ENCODE measurements at regions not wholly inside any gene's neighbourhood (a gene's known extent, or its start where the extent isn't known, plus 50 kb on each side); places are given as distances from the start of the nearest gene placed in this dataset.

- no peak for TF ChIP-seq EZH2phosphoT487 (IDR thresholded peaks at IDR 0.05; ENCODE audit: borderline replicate concordance, low read length)
- no peak for TF ChIP-seq CTCF (IDR thresholded peaks at IDR 0.05; ENCODE audit: low read depth, low read length, poor library complexity, severe bottlenecking)
- H3F3A ChIP-seq (ENCODE audit: control insufficient read depth, insufficient read depth), result no peaks in the 10 kb centered on the region
- no peaks in the 10 kb centered on the region for H3K27me3 ChIP-seq (ENCODE audit: control insufficient read depth, low read length)
- no peaks in the 10 kb centered on the region for H3K4me1 ChIP-seq (ENCODE audit: control insufficient read depth, low read length)
- no peak overlapping the region for H3K4me2 ChIP-seq (ENCODE audit: low read length)
- no peaks in the 10 kb centered on the region for H3K79me2 ChIP-seq (ENCODE audit: control insufficient read depth, low read length)
- no peak overlapping the region for H3K4me3 ChIP-seq (ENCODE audit: low read length)
- no peaks in the 10 kb centered on the region for H4K20me1 ChIP-seq (ENCODE audit: control insufficient read depth, insufficient read depth, low read depth, low read length)
- H3K27ac ChIP-seq (ENCODE audit: low read depth, low read length), result no peak overlapping the region
- no peaks in the 10 kb centered on the region for H3K9me2 ChIP-seq (replicated peaks; ENCODE audit: control insufficient read depth, low read length)
- no peaks in the 10 kb centered on the region for H3K9me3 ChIP-seq (ENCODE audit: control insufficient read depth, insufficient read depth, low read length)
- no peaks in the 10 kb centered on the region for H3K36me3 ChIP-seq (ENCODE audit: control insufficient read depth, low read length)
These were observed 312.4 kb upstream of the CDH5 start for GRCh38 chr16:66054095-66054494.

GRCh38 chr16:66052745-66053144, 313.7 kb upstream of the CDH5 start:
- no peaks in the 10 kb centered on the region for H3K9me2 ChIP-seq (replicated peaks; ENCODE audit: control insufficient read depth, low read length)
- H3K4me1 ChIP-seq (ENCODE audit: control insufficient read depth, low read length), result no peaks in the 10 kb centered on the region
- no peaks in the 10 kb centered on the region for H3K9me3 ChIP-seq (ENCODE audit: control insufficient read depth, insufficient read depth, low read length)
- H3K4me3 ChIP-seq (ENCODE audit: low read length), result no peak overlapping the region
- H4K20me1 ChIP-seq (ENCODE audit: control insufficient read depth, insufficient read depth, low read depth, low read length), result no peaks in the 10 kb centered on the region
- no peaks in the 10 kb centered on the region for H3K36me3 ChIP-seq (ENCODE audit: control insufficient read depth, low read length)
- no peaks in the 10 kb centered on the region for H3K27me3 ChIP-seq (ENCODE audit: control insufficient read depth, low read length)
- no peak overlapping the region for H3K4me2 ChIP-seq (ENCODE audit: low read length)
- no peaks in the 10 kb centered on the region for H3F3A ChIP-seq (ENCODE audit: control insufficient read depth, insufficient read depth)
- no peak for TF ChIP-seq CTCF (IDR thresholded peaks at IDR 0.05; ENCODE audit: low read depth, low read length, poor library complexity, severe bottlenecking)
- no peak for TF ChIP-seq EZH2phosphoT487 (IDR thresholded peaks at IDR 0.05; ENCODE audit: borderline replicate concordance, low read length)
- no peak overlapping the region for H3K27ac ChIP-seq (ENCODE audit: low read depth, low read length)
- H3K79me2 ChIP-seq (ENCODE audit: control insufficient read depth, low read length), result no peaks in the 10 kb centered on the region

- no peaks in the 10 kb centered on the region for H3F3A ChIP-seq (ENCODE audit: control insufficient read depth, insufficient read depth)
- H3K4me3 ChIP-seq (ENCODE audit: low read length), result no peak overlapping the region
- no peak overlapping the region for H3K27ac ChIP-seq (ENCODE audit: low read depth, low read length)
- no peak for TF ChIP-seq CTCF (IDR thresholded peaks at IDR 0.05; ENCODE audit: low read depth, low read length, poor library complexity, severe bottlenecking)
- no peak for TF ChIP-seq EZH2phosphoT487 (IDR thresholded peaks at IDR 0.05; ENCODE audit: borderline replicate concordance, low read length)
- no peaks in the 10 kb centered on the region for H4K20me1 ChIP-seq (ENCODE audit: control insufficient read depth, insufficient read depth, low read depth, low read length)
- no peaks in the 10 kb centered on the region for H3K79me2 ChIP-seq (ENCODE audit: control insufficient read depth, low read length)
- no peaks in the 10 kb centered on the region for H3K36me3 ChIP-seq (ENCODE audit: control insufficient read depth, low read length)
- H3K9me2 ChIP-seq (replicated peaks; ENCODE audit: control insufficient read depth, low read length), result no peaks in the 10 kb centered on the region
- H3K9me3 ChIP-seq (ENCODE audit: control insufficient read depth, insufficient read depth, low read length), result no peaks in the 10 kb centered on the region
- H3K27me3 ChIP-seq (ENCODE audit: control insufficient read depth, low read length), result no peaks in the 10 kb centered on the region
- H3K4me2 ChIP-seq (ENCODE audit: low read length), result no peak overlapping the region
- no peaks in the 10 kb centered on the region for H3K4me1 ChIP-seq (ENCODE audit: control insufficient read depth, low read length)
These were observed 315.5 kb upstream of the CDH5 start for GRCh38 chr16:66050991-66051390.

GRCh38 chr16:66049865-66050264, 316.6 kb upstream of the CDH5 start:
- H3K79me2 ChIP-seq (ENCODE audit: control insufficient read depth, low read length), result no peaks in the 10 kb centered on the region
- H3F3A ChIP-seq (ENCODE audit: control insufficient read depth, insufficient read depth), result no peaks in the 10 kb centered on the region
- no peaks in the 10 kb centered on the region for H3K27me3 ChIP-seq (ENCODE audit: control insufficient read depth, low read length)
- H3K4me3 ChIP-seq (ENCODE audit: low read length), result no peak overlapping the region
- no peaks in the 10 kb centered on the region for H3K4me1 ChIP-seq (ENCODE audit: control insufficient read depth, low read length)
- H3K9me2 ChIP-seq (replicated peaks; ENCODE audit: control insufficient read depth, low read length), result no peaks in the 10 kb centered on the region
- H4K20me1 ChIP-seq (ENCODE audit: control insufficient read depth, insufficient read depth, low read depth, low read length), result no peaks in the 10 kb centered on the region
- no peaks in the 10 kb centered on the region for H3K36me3 ChIP-seq (ENCODE audit: control insufficient read depth, low read length)
- H3K27ac ChIP-seq (ENCODE audit: low read depth, low read length), result no peak overlapping the region
- H3K9me3 ChIP-seq (ENCODE audit: control insufficient read depth, insufficient read depth, low read length), result no peaks in the 10 kb centered on the region
- no peak overlapping the region for H3K4me2 ChIP-seq (ENCODE audit: low read length)
- no peak for TF ChIP-seq EZH2phosphoT487 (IDR thresholded peaks at IDR 0.05; ENCODE audit: borderline replicate concordance, low read length)
- TF ChIP-seq CTCF (IDR thresholded peaks at IDR 0.05; ENCODE audit: low read depth, low read length, poor library complexity, severe bottlenecking), result no peak

All from DOHH2 (cell line).